ENCODE measurements at regions not wholly inside any gene's neighbourhood (a gene's known extent, or its start where the extent isn't known, plus 50 kb on each side); places are given as distances from the start of the nearest gene placed in this dataset.

DNA sequence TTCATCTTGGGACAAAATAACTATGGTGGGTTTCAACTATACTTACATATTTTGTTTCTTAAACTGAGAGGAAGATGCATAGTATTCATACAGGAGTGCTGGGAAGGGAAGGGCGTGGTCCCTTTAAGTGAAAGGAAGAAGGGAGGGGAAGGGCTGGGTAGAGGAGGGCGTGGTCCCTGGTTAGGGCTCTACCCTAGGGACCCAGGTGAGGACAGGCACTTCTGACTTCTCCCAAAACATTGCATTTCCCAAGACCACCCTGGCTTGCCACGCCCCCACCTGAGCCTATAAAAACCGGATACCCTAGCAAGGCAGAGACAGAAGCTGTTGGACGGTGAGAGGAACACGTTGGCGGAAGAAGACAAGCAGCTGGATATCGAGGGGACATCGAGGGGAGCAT is 157.6 kb upstream of the PLXNA4 start:
- DNase-seq, result no peak
- no peak for ATAC-seq (replicated peaks)
- H3K4me1 Mint-ChIP-seq (ENCODE audit: low read depth in 2 of 2), result no peaks in the 10 kb centered on the region
- no peaks in the 10 kb centered on the region for H3K9me3 Mint-ChIP-seq
- H3K27ac Mint-ChIP-seq, result no peak overlapping the region
- no peaks in the 10 kb centered on the region for H3K36me3 Mint-ChIP-seq (ENCODE audit: insufficient read depth)
- peaks cover 28 to 58% of the 10 kb centered on the region in 2 donors for H3K27me3 Mint-ChIP-seq
- H3K4me3 Mint-ChIP-seq, result no peak overlapping the region

DNA sequence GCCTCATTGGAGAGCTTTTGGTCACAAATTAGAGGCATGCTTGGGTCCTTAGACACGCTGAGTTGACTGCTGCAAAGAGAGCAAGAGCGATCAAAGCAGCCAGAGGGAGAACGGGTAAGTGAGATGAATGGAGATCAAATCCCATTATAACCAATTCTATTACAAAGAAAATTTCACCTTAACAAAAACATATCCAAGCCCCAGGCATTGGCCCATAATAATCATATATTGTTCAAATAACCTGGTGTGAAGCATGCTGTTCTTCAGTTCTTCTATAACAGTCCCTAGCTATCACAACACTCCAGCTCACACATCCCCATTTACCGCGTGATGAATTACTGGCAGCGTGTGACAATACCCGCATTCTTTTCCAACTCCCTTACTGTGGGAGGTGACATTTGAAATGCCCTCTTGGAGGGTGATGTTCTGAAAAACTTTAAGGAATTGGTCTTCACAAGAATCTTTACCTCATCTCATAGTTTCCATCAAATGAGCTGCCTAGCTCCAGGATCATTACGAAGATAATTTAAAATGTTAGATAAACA is 156.1 kb upstream of the PLXNA4 start:
- DNase-seq, result no peak
- no peak overlapping the region for H3K4me3 Mint-ChIP-seq
- H3K9me3 Mint-ChIP-seq, result no peaks in the 10 kb centered on the region
- no peak for ATAC-seq (replicated peaks)
- no peak overlapping the region for H3K27ac Mint-ChIP-seq
- no peaks in the 10 kb centered on the region for H3K36me3 Mint-ChIP-seq (ENCODE audit: insufficient read depth)
- peaks cover 27 to 55% of the 10 kb centered on the region in 2 donors for H3K27me3 Mint-ChIP-seq
- no peaks in the 10 kb centered on the region for H3K4me1 Mint-ChIP-seq (ENCODE audit: low read depth in 2 of 2)

DNA sequence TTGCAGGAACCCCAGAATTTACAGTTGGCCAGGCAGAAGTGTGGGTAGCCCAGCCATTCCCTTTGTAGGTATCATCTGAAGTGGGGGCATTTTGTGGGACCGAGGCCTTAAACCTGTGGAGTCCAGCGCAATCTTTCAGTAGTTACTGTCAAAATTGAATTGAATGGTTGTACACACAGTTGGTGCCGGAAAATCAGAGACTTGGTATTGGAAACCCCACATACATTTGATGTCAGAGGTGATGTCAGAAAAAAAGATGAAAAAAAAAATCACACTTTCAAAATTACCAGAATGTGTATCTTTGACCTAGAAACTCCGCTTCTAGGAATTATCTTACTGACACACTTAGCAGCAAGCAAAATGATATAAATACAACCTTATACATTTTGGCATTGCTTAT is 153.8 kb upstream of the PLXNA4 start:
- Mint-ChIP-seq H3K27me3 (peaks cover 10 to 53% of the 10 kb centered on the region in 2 donors), H3K36me3 (ENCODE audit: insufficient read depth) (no peaks in the 10 kb centered on the region), H3K27ac (no peak overlapping the region), H3K9me3 (no peaks in the 10 kb centered on the region), H3K4me1 (ENCODE audit: low read depth in 2 of 2) (no peaks in the 10 kb centered on the region), H3K4me3 (no peak overlapping the region)
- DNase-seq (no peak), ATAC-seq (replicated peaks) (no peak)

DNA sequence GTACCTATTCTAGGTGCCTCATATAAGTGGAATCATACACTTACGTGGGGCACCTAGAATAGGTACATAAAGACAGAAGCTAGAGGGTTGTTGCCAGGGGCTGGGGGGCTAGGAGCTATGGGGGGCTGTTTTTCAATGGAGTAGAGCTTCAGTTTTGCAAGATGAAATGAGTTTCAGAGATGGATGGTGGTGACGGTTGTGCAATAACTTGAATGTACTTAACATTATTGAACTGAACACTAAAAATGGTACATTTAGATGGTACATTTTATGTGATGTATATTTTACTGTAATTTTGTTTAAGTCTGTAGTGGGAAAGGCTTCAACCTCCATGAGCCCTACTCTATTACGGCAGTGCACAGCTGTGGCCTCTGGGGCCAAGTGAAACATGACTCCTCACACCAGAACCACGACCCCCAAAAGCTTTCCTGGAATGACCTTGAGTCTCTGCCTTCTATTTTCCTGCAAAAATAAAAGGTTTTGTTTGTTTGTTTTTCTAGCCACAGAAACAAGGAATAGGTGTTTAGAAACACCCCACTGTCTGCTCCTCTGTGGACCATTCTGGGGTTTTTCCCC is 147.3 kb upstream of the PLXNA4 start:
- no peaks in the 10 kb centered on the region for H3K9me3 Mint-ChIP-seq
- H3K36me3 Mint-ChIP-seq (ENCODE audit: insufficient read depth), result no peaks in the 10 kb centered on the region
- no peaks in the 10 kb centered on the region for H3K4me1 Mint-ChIP-seq (ENCODE audit: low read depth in 2 of 2)
- no peak for DNase-seq
- H3K4me3 Mint-ChIP-seq, result no peak overlapping the region
- H3K27me3 Mint-ChIP-seq, result peaks cover 19 to 55% of the 10 kb centered on the region in 2 donors
- H3K27ac Mint-ChIP-seq, result no peak overlapping the region
- no peak for ATAC-seq (replicated peaks)

DNA sequence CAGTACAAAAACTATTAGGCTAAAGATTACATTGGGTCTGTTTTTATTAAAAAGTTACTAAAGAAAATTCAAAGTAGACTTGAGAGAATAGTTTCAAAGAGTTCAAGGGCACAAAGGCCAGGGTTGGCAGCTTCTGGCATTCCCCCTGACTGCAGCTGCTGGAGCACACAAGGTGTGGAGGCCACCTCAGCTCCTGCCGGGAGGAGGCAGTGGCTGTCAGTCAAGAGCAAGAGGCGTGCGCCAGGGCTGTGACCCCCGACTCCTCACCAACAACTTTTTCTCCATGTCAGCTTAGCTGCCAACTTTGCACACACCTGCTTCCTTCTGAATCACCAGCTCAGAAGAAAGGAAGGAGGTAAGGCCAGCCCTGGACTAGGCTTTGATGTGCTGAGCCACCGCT is 144.6 kb upstream of the PLXNA4 start:
- H3K9me3 Mint-ChIP-seq, result no peaks in the 10 kb centered on the region
- H3K27me3 Mint-ChIP-seq, result peaks cover 15 to 37% of the 10 kb centered on the region in 2 donors
- DNase-seq, result no peak
- no peak overlapping the region for H3K4me3 Mint-ChIP-seq
- no peaks in the 10 kb centered on the region for H3K36me3 Mint-ChIP-seq (ENCODE audit: insufficient read depth)
- no peaks in the 10 kb centered on the region for H3K4me1 Mint-ChIP-seq (ENCODE audit: low read depth in 2 of 2)
- no peak for ATAC-seq (replicated peaks)
- no peak overlapping the region for H3K27ac Mint-ChIP-seq

DNA sequence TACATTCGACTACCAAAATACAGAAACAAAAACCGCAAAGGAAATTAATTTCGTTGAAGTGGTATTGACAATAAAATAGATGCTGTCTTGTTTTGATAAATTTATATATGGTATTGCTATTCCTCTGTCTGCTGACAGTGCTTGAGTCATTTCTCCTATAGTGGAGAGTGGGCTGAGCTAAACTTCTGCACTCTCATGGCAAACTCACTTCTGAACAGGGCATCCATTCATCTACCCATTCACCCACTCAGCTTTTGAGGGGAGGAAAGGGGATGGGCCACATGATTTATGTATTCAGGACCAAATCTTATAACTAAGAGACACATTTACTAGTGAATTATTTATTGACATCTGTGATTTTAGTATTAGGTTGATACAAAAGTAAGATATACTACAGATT is 137.6 kb upstream of the PLXNA4 start:
- no peaks in the 10 kb centered on the region for H3K9me3 Mint-ChIP-seq
- no peaks in the 10 kb centered on the region for H3K36me3 Mint-ChIP-seq (ENCODE audit: insufficient read depth)
- no peaks in the 10 kb centered on the region for H3K4me1 Mint-ChIP-seq (ENCODE audit: low read depth in 2 of 2)
- no peak overlapping the region for H3K27ac Mint-ChIP-seq
- no peaks in the 10 kb centered on the region for H3K27me3 Mint-ChIP-seq
- no peak overlapping the region for H3K4me3 Mint-ChIP-seq
- ATAC-seq (replicated peaks) (no peak), DNase-seq (no peak)

DNA sequence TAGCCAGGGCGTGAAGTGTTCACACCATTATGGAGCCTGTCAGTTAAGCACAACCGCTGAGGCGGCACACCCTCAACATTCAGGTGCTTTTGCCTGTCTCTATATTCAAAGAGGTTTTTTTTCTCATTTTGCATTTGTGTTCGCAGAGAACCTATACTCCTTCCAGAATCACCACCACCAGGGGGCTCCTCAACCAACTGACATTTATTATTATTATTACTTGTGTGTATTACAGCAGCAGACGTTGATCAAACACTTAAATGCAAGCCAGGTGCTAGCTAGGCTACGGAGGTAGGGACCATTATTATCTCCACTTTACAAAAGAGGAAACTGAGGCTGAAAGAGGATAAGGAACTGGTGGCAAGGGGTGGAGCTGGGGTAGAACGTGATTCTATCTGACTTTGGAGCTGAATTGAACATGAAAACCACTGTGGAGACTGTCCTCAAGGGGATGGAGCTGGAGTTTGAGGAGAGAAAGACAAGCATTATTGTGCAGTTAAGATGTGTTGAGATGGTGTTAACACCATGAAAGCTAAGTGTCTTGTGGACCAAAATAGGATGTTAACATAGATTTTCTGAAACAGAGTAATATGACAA is 133.8 kb upstream of the PLXNA4 start:
- Mint-ChIP-seq H3K9me3 (no peaks in the 10 kb centered on the region), H3K4me1 (ENCODE audit: low read depth in 2 of 2) (no peaks in the 10 kb centered on the region), H3K4me3 (no peak overlapping the region), H3K27ac (no peak overlapping the region), H3K36me3 (ENCODE audit: insufficient read depth) (no peaks in the 10 kb centered on the region), H3K27me3 (peaks cover 0 to 8% of the 10 kb centered on the region in 2 donors)
- peak in 2 of 3 experiments; percentile 5 to 14 for DNase-seq
- ATAC-seq (replicated peaks), result no peak

DNA sequence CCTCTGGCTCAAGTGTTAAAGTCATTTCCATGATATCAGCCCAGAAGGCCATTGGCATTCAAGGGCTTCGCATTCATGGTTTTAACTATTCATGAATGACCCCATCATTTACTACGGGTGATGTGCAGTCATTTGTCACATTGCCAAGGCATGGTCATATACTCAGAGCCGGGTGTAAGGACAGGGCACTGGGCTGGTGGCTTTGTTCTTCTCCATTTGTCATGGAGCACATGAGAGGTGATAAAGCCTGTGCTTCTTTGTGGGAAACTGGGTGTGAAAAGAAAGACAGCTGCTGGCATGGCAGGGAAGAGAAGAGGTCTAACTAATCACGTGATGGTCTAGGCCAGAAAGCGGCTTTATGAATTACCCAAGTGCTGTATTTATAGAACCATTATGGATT is 132.2 kb upstream of the PLXNA4 start:
- Mint-ChIP-seq H3K27ac (no peak overlapping the region), H3K9me3 (no peaks in the 10 kb centered on the region), H3K4me3 (no peak overlapping the region), H3K36me3 (ENCODE audit: insufficient read depth) (no peaks in the 10 kb centered on the region), H3K4me1 (ENCODE audit: low read depth in 2 of 2) (no peaks in the 10 kb centered on the region), H3K27me3 (peaks cover 0 to 9% of the 10 kb centered on the region in 2 donors)
- ATAC-seq (replicated peaks), result no peak
- DNase-seq, result no peak

DNA sequence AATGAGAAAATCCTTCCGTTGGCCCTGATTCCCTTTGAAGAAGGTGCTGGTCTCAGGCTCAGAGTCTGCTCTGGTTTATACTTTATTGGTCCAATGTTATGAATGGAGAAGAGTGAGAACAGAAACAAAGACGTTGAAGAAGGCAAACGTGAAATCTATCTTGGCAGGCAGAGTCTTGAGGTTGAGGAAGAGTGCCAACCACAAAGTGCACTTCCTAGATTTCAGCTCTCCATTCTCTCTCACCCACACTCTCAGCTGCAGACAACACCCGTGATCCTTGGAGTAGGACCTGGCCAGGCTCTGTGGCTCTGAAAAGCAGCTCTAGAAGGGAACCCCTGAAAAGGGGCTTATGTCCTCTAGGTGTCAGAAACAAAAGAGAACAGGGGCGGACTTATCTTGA is 128.9 kb upstream of the PLXNA4 start:
- Mint-ChIP-seq H3K36me3 (ENCODE audit: insufficient read depth) (no peaks in the 10 kb centered on the region), H3K4me3 (no peak overlapping the region), H3K27me3 (peaks cover 0 to 9% of the 10 kb centered on the region in 2 donors), H3K9me3 (peaks cover 0 to 2% of the 10 kb centered on the region in 2 donors), H3K27ac (no peak overlapping the region), H3K4me1 (ENCODE audit: low read depth in 2 of 2) (no peaks in the 10 kb centered on the region)
- DNase-seq, result no peak
- no peak for ATAC-seq (replicated peaks)

DNA sequence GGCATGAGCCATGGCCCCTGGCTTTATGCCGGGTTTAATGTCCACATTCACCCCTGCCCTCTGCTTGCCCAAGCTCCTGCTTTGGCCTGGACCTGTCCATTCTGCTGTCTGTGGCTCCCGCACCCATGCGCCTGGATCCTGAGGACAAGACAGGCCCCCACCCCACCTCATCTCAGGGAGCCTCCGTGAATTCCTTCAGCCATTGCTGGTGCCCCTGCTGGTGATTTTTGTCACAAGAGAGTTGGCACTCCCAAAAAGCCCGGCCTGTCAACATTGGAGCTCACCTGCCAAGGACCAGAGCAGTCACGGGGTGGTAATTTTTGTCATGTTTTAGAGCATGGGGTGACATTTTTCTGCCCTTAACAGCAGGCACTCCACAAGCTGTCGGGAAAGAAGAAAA is 127.5 kb upstream of the PLXNA4 start:
- no peak overlapping the region for H3K27ac Mint-ChIP-seq
- H3K9me3 Mint-ChIP-seq, result peaks cover 0 to 2% of the 10 kb centered on the region in 2 donors
- no peaks in the 10 kb centered on the region for H3K4me1 Mint-ChIP-seq (ENCODE audit: low read depth in 2 of 2)
- H3K4me3 Mint-ChIP-seq, result no peak overlapping the region
- ATAC-seq (replicated peaks), result no peak
- DNase-seq, result no peak
- no peaks in the 10 kb centered on the region for H3K36me3 Mint-ChIP-seq (ENCODE audit: insufficient read depth)
- peaks cover 0 to 9% of the 10 kb centered on the region in 2 donors for H3K27me3 Mint-ChIP-seq

DNA sequence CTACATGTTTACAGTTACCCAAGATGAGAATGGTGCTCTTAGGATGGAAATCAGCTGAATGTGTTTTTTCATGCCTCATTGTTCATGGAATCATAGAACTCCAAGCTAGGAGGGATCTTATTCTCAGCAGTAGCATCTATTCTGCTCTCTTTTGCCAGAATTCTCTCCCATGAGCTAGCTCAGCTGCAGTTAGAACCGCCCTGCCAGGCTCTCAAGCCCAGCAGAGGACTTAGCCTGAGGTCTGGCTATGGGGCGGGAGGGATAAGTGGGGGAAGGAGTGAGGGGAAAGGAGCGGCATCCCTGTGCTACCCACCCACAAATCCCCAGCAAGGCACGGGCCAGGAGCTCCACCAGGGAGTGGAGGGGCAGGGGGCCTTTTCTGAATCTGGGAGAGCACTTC is 120.7 kb upstream of the PLXNA4 start:
- DNase-seq, result no peak
- H3K9me3 Mint-ChIP-seq, result peaks cover 0 to 2% of the 10 kb centered on the region in 2 donors
- ATAC-seq (replicated peaks), result no peak
- H3K36me3 Mint-ChIP-seq (ENCODE audit: insufficient read depth), result no peaks in the 10 kb centered on the region
- H3K4me3 Mint-ChIP-seq, result no peak overlapping the region
- H3K27me3 Mint-ChIP-seq, result peaks cover 0 to 13% of the 10 kb centered on the region in 2 donors
- no peak overlapping the region for H3K27ac Mint-ChIP-seq
- peaks cover 0 to 6% of the 10 kb centered on the region in 2 donors for H3K4me1 Mint-ChIP-seq (ENCODE audit: low read depth in 2 of 2)

DNA sequence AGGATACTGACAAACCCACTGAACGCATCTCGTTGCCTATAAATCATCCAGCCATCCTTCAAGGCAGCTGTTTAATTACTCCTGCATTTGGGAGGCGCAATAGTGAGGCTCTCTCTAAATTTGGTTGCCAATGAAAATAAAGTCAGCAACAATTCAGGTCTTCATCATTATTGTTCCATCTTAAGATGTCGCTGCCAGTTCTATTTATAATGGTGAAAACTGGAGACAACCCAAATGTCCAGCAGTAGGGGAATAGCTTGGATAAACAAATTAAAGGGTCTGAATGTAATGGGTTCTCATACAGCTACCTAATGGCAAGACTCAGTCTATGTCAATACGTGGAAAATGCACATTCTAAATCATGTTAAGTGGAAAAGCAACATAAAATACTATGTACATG is 120.1 kb upstream of the PLXNA4 start:
- Mint-ChIP-seq H3K4me3 (no peak overlapping the region), H3K4me1 (ENCODE audit: low read depth in 2 of 2) (peaks cover 0 to 6% of the 10 kb centered on the region in 2 donors), H3K27ac (no peak overlapping the region), H3K27me3 (peaks cover 6 to 14% of the 10 kb centered on the region in 2 donors), H3K9me3 (no peaks in the 10 kb centered on the region), H3K36me3 (ENCODE audit: insufficient read depth) (no peaks in the 10 kb centered on the region)
- DNase-seq, result no peak
- no peak for ATAC-seq (replicated peaks)

DNA sequence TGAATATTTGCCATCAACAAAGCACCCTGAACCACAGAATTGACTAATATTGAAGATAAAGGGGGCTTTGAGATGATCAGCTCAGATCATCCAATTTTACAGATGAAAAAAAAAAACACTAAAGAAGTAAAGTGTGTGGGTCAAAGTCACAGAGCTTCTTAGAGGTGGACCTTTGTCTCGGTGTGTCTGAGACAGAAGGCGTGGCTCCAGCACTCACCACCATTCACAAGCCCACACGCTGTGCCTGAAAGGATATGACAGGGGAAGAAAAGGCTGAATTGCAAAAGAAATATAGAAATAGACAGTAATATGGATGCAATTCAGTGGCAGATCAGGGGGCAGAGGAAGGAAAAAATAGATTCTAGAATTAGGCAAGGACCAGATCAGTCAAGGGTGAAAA is 114.9 kb upstream of the PLXNA4 start:
- no peak overlapping the region for H3K4me3 Mint-ChIP-seq
- no peaks in the 10 kb centered on the region for H3K4me1 Mint-ChIP-seq (ENCODE audit: low read depth in 2 of 2)
- no peak overlapping the region for H3K27ac Mint-ChIP-seq
- no peaks in the 10 kb centered on the region for H3K36me3 Mint-ChIP-seq (ENCODE audit: insufficient read depth)
- ATAC-seq (replicated peaks), result no peak
- DNase-seq, result no peak
- peaks cover 19 to 38% of the 10 kb centered on the region in 2 donors for H3K27me3 Mint-ChIP-seq
- H3K9me3 Mint-ChIP-seq, result no peaks in the 10 kb centered on the region

DNA sequence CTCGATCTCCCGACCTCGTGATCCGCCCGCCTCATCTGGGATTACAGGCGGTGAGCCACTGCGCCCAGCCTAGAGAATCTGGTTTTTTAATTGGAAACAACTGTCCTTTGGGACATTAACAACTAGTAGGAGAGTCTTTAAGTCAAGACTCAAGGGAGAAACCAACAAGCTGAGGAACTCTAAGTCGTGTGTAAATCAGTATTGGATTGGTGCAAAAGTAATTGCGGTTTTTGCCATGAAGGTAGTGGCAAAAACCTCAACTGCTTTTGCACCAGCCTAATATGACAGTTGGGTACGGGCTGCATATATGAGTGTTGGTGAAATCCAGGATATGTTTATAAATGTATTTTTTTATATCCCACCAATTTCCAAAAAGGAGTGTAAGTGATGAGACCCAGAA is 113.9 kb upstream of the PLXNA4 start:
- no peak for DNase-seq
- Mint-ChIP-seq H3K27me3 (peaks cover 26 to 48% of the 10 kb centered on the region in 2 donors), H3K4me3 (no peak overlapping the region), H3K4me1 (ENCODE audit: low read depth in 2 of 2) (no peaks in the 10 kb centered on the region), H3K9me3 (no peaks in the 10 kb centered on the region), H3K36me3 (ENCODE audit: insufficient read depth) (no peaks in the 10 kb centered on the region), H3K27ac (no peak overlapping the region)
- no peak for ATAC-seq (replicated peaks)

Measured in effector memory CD8-positive, alpha-beta T cell (primary cell).